Ovary (tissue), 3 donors: ENCODE measurements at regions not wholly inside any gene's neighbourhood (a gene's known extent, or its start where the extent isn't known, plus 50 kb on each side); places are given as distances from the start of the nearest gene placed in this dataset.
"Not testable (repeated sequence)": the region's sequence is repeated elsewhere in the genome, so short reads cannot be mapped to it uniquely, and the experiment has no call there.

Source experiments
- CTCF ChIP-seq, 3 donors: fragments of 450-650 bp in 2 of 3; fragments of 200-600 bp in 1 of 3; IDR thresholded peaks; one replicate each; pipeline versions ENCODE4 v1.5.1 to v1.8.0; 2016 to 2022; ENCODE audit warnings: antibody characterized with exemption in 3 of 3, mild to moderate bottlenecking in 1 of 3
- POLR2A ChIP-seq: fragments of 450-650 bp; IDR thresholded peaks from one replicate; pipeline ENCODE4 v1.6.1; 2017; ENCODE audit warnings: antibody characterized with exemption, mild to moderate bottlenecking, moderate library complexity
- donor health status: DM: no; HTN: no; CAD: no.

- not testable (repeated sequence) for TF ChIP-seq POLR2A; CTCF (IDR thresholded peaks at IDR 0.05)
Observed at GRCh38 chr7:149961878-149962277, 88.1 kb downstream of the ATP6V0E2 start.
